ENCODE measurements at regions not wholly inside any gene's neighbourhood (a gene's known extent, or its start where the extent isn't known, plus 50 kb on each side); places are given as distances from the start of the nearest gene placed in this dataset.

GRCh38 chr3:26350853-26351252, 271.7 kb upstream of the LRRC3B start:
- H3K27ac ChIP-seq (ENCODE audit: low read length): no peak overlapping the region

DNA sequence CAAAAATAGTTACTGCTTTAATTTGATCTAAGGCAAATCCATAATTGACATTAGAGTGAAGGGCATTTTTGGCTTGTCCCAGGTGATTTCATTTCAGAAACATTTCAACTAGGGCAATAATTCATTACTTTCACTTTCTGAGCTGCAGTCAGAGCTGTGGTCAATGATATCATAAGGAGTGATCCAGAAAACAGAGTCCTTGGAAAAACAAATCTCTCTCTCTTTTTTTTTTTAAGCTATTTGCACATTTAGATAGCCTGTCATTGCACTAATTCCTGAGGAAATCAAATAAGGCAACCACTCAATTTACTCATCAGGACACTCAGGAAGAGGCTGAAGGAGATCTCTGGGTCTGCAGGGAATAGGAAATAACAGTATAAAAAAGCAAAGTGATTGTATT, 269.5 kb upstream of the LRRC3B start:
- Histone ChIP-seq H3K36me3 (ENCODE audit: insufficient read depth, low read length) (no peaks in the 10 kb centered on the region), H3K79me2 (ENCODE audit: insufficient read depth, low read length) (no peaks in the 10 kb centered on the region), H3K9ac (ENCODE audit: low read depth, low read length) (no peak overlapping the region), H3K27me3 (ENCODE audit: insufficient read depth, low read length, poor library complexity) (no peaks in the 10 kb centered on the region), H2AFZ (ENCODE audit: low read depth, low read length) (no peak overlapping the region), H3K9me3 (ENCODE audit: insufficient read depth, low read length, severe bottlenecking) (no peaks in the 10 kb centered on the region), H3K4me1 (ENCODE audit: insufficient read depth, low read length) (no peaks in the 10 kb centered on the region), H4K20me1 (ENCODE audit: insufficient read depth, low read length) (no peaks in the 10 kb centered on the region), H3K27ac (ENCODE audit: low read length) (no peak overlapping the region), H3K4me2 (ENCODE audit: insufficient read depth, low read length) (no peak overlapping the region), H3K4me3 (ENCODE audit: low read depth in 1 of 2, low read length in 2 of 2) (no peak overlapping the region)
- TF ChIP-seq EZH2 (IDR thresholded peaks at IDR 0.05; ENCODE audit: borderline replicate concordance, low read depth, low read length, severe bottlenecking) (no peak), CTCF (IDR thresholded peaks at IDR 0.05; ENCODE audit: borderline replicate concordance, extremely low read depth, low read length, poor library complexity, severe bottlenecking) (no peak)
- DNase-seq: no peak
- ATAC-seq (ENCODE audit: insufficient read depth, low read depth): no peak

More at GRCh38 chr3:26350853-26351252, 271.7 kb upstream of the LRRC3B start:
- H4K20me1 ChIP-seq (ENCODE audit: insufficient read depth, low read length): no peaks in the 10 kb centered on the region
- ATAC-seq (ENCODE audit: insufficient read depth, low read depth) (no peak), DNase-seq (no peak)
- no peaks in the 10 kb centered on the region for H3K4me1 ChIP-seq (ENCODE audit: insufficient read depth, low read length)
- H3K9ac ChIP-seq (ENCODE audit: low read depth, low read length): no peak overlapping the region
- no peak overlapping the region for H3K4me3 ChIP-seq (ENCODE audit: low read depth in 1 of 2, low read length in 2 of 2)
- TF ChIP-seq CTCF (IDR thresholded peaks at IDR 0.05; ENCODE audit: borderline replicate concordance, extremely low read depth, low read length, poor library complexity, severe bottlenecking) (no peak), EZH2 (IDR thresholded peaks at IDR 0.05; ENCODE audit: borderline replicate concordance, low read depth, low read length, severe bottlenecking) (no peak)
- no peaks in the 10 kb centered on the region for H3K9me3 ChIP-seq (ENCODE audit: insufficient read depth, low read length, severe bottlenecking)
- H3K36me3 ChIP-seq (ENCODE audit: insufficient read depth, low read length): no peaks in the 10 kb centered on the region
- H3K27me3 ChIP-seq (ENCODE audit: insufficient read depth, low read length, poor library complexity): no peaks in the 10 kb centered on the region
- H3K79me2 ChIP-seq (ENCODE audit: insufficient read depth, low read length): no peaks in the 10 kb centered on the region
- no peak overlapping the region for H2AFZ ChIP-seq (ENCODE audit: low read depth, low read length)
- H3K4me2 ChIP-seq (ENCODE audit: insufficient read depth, low read length): no peak overlapping the region

- H3K27ac ChIP-seq (ENCODE audit: low read length): no peak overlapping the region
- TF ChIP-seq CTCF (IDR thresholded peaks at IDR 0.05; ENCODE audit: borderline replicate concordance, extremely low read depth, low read length, poor library complexity, severe bottlenecking) (no peak), EZH2 (IDR thresholded peaks at IDR 0.05; ENCODE audit: borderline replicate concordance, low read depth, low read length, severe bottlenecking) (no peak)
- no peaks in the 10 kb centered on the region for H3K79me2 ChIP-seq (ENCODE audit: insufficient read depth, low read length)
- H2AFZ ChIP-seq (ENCODE audit: low read depth, low read length): no peak overlapping the region
- H3K4me3 ChIP-seq (ENCODE audit: low read depth in 1 of 2, low read length in 2 of 2): no peak overlapping the region
- no peaks in the 10 kb centered on the region for H3K4me1 ChIP-seq (ENCODE audit: insufficient read depth, low read length)
- H3K36me3 ChIP-seq (ENCODE audit: insufficient read depth, low read length): no peaks in the 10 kb centered on the region
- DNase-seq (no peak), ATAC-seq (ENCODE audit: insufficient read depth, low read depth) (no peak)
- H3K4me2 ChIP-seq (ENCODE audit: insufficient read depth, low read length): no peak overlapping the region
- no peaks in the 10 kb centered on the region for H3K27me3 ChIP-seq (ENCODE audit: insufficient read depth, low read length, poor library complexity)
- H4K20me1 ChIP-seq (ENCODE audit: insufficient read depth, low read length): no peaks in the 10 kb centered on the region
- H3K9ac ChIP-seq (ENCODE audit: low read depth, low read length): no peak overlapping the region
- no peaks in the 10 kb centered on the region for H3K9me3 ChIP-seq (ENCODE audit: insufficient read depth, low read length, severe bottlenecking)
Measured at GRCh38 chr3:26358405-26358804, 264.2 kb upstream of the LRRC3B start.

GRCh38 chr3:26365706-26366105, 256.9 kb upstream of the LRRC3B start:
- no peaks in the 10 kb centered on the region for H3K36me3 ChIP-seq (ENCODE audit: insufficient read depth, low read length)
- H3K4me2 ChIP-seq (ENCODE audit: insufficient read depth, low read length): no peak overlapping the region
- no peaks in the 10 kb centered on the region for H3K9me3 ChIP-seq (ENCODE audit: insufficient read depth, low read length, severe bottlenecking)
- no peak for ATAC-seq (ENCODE audit: insufficient read depth, low read depth)
- no peaks in the 10 kb centered on the region for H3K27me3 ChIP-seq (ENCODE audit: insufficient read depth, low read length, poor library complexity)
- no peak overlapping the region for H3K27ac ChIP-seq (ENCODE audit: low read length)
- H3K4me3 ChIP-seq (ENCODE audit: low read depth in 1 of 2, low read length in 2 of 2): no peak overlapping the region
- H2AFZ ChIP-seq (ENCODE audit: low read depth, low read length): no peak overlapping the region
- H3K4me1 ChIP-seq (ENCODE audit: insufficient read depth, low read length): no peaks in the 10 kb centered on the region
- no peaks in the 10 kb centered on the region for H3K79me2 ChIP-seq (ENCODE audit: insufficient read depth, low read length)
- no peaks in the 10 kb centered on the region for H4K20me1 ChIP-seq (ENCODE audit: insufficient read depth, low read length)
- no peak for DNase-seq
- no peak overlapping the region for H3K9ac ChIP-seq (ENCODE audit: low read depth, low read length)
- TF ChIP-seq EZH2 (IDR thresholded peaks at IDR 0.05; ENCODE audit: borderline replicate concordance, low read depth, low read length, severe bottlenecking) (no peak), CTCF (IDR thresholded peaks at IDR 0.05; ENCODE audit: borderline replicate concordance, extremely low read depth, low read length, poor library complexity, severe bottlenecking) (no peak)

All from DND-41 (cell line).